Hepatocyte (in vitro differentiated cells): ENCODE measurements at regions not wholly inside any gene's neighbourhood (a gene's known extent, or its start where the extent isn't known, plus 50 kb on each side); places are given as distances from the start of the nearest gene placed in this dataset.

ENCODE experiments used
- CTCF ChIP-seq: fragments of 200-600 bp; sonication (generic); IDR thresholded peaks from 2 replicates; pipeline ENCODE4 v1.5.1; 2016; ENCODE audit warnings: antibody characterized with exemption, mild to moderate bottlenecking; ENCODE audit not compliant: poor library complexity
- EZH2 ChIP-seq: fragments of 200-600 bp; sonication (generic); IDR thresholded peaks from 2 replicates; pipeline ENCODE4 v1.6.1; 2016; ENCODE audit warnings: antibody characterized with exemption, mild to moderate bottlenecking, borderline replicate concordance

GRCh38 chr10:33117816-33118215 lies 159.8 kb upstream of the ITGB1 start:
- TF ChIP-seq CTCF (no peak), EZH2 (no peak)
